CD4-positive, alpha-beta T cell (primary cell): ENCODE measurements at regions not wholly inside any gene's neighbourhood (a gene's known extent, or its start where the extent isn't known, plus 50 kb on each side); places are given as distances from the start of the nearest gene placed in this dataset.

Source experiments
- ATAC-seq: fragments of 200-7000 bp; cut with Tn5 transposase; one replicate; pipeline ENCODE4 v1.10.0; 2022; ENCODE audit warnings: mild to moderate bottlenecking; ENCODE audit not compliant: poor library complexity
- CTCF ChIA-PET: fragments of 350-600 bp; sonication (Branson Sonifier 250); formaldehyde crosslinking; loops from one replicate; lab custom pipeline; 2021; ENCODE audit warnings: antibody characterized with exemption, inconsistent platforms; lab: Charles Lee
- POLR2A ChIA-PET: fragments of 350-600 bp; sonication (Branson Sonifier 250); formaldehyde crosslinking; loops from one replicate; lab custom pipeline; 2021; ENCODE audit warnings: antibody characterized with exemption, inconsistent platforms; lab: Charles Lee
- DNase-seq, 14 experiments: peaks; one replicate each; pipeline ENCODE4 v3.0.0-alpha.2; 2013 to 2020; ENCODE audit warnings: mixed read lengths in 2 of 14
- H3K27ac ChIP-seq, 2 donors: one replicate each; pipeline versions ENCODE4 v1.5.1 to v1.7.0; 2013; ENCODE audit warnings: low read length in 2 of 2, low read depth in 1 of 2, mild to moderate bottlenecking in 1 of 2
- H3K27me3 ChIP-seq, 2 experiments: 1 replicate in 1 of 2; 2 replicates in 1 of 2; pipeline versions ENCODE4 v1.6.1 to v1.7.0; 2013; ENCODE audit warnings: low read length in 2 of 2, control low read depth in 1 of 2, mild to moderate bottlenecking in 1 of 2, moderate library complexity in 1 of 2; ENCODE audit not compliant: insufficient read depth in 2 of 2, control insufficient read depth in 1 of 2
- H3K36me3 ChIP-seq: one replicate; pipeline ENCODE4 v1.6.1; 2013; ENCODE audit warnings: low read length, control low read depth; ENCODE audit not compliant: insufficient read depth
- H3K4me1 ChIP-seq: one replicate; pipeline ENCODE4 v1.6.1; 2013; ENCODE audit warnings: low read length, control low read depth; ENCODE audit not compliant: insufficient read depth
- H3K4me3 ChIP-seq: one replicate; pipeline ENCODE4 v1.5.1; 2013; ENCODE audit warnings: mild to moderate bottlenecking, low read length, moderate library complexity
- H3K9me3 ChIP-seq, 2 experiments: 1 replicate in 1 of 2; 2 replicates in 1 of 2; pipeline versions ENCODE4 v1.6.1 to v1.7.0; 2013; ENCODE audit warnings: low read length in 2 of 2, mild to moderate bottlenecking in 2 of 2, control low read depth in 1 of 2, moderate library complexity in 1 of 2; ENCODE audit not compliant: control insufficient read depth in 1 of 2, insufficient read depth in 1 of 2
- H3K27ac Mint-ChIP-seq: one replicate; pipeline ENCODE4 v1.8.0; 2020; ENCODE audit warnings: mixed read lengths
- H3K27me3 Mint-ChIP-seq: one replicate; pipeline ENCODE4 v1.8.0; 2021; ENCODE audit warnings: mixed read lengths
- H3K36me3 Mint-ChIP-seq: one replicate; pipeline ENCODE4 v1.8.0; 2021; ENCODE audit warnings: low read depth, mixed read lengths
- H3K4me1 Mint-ChIP-seq: one replicate; pipeline ENCODE4 v1.8.0; 2021; ENCODE audit warnings: low read depth, mixed read lengths
- H3K4me3 Mint-ChIP-seq: one replicate; pipeline ENCODE4 v1.8.0; 2020; ENCODE audit warnings: mild to moderate bottlenecking, mixed read lengths
- H3K9me3 Mint-ChIP-seq: one replicate; pipeline ENCODE4 v1.8.0; 2020; ENCODE audit warnings: mixed read lengths
- intact Hi-C, 2 experiments: fragments of 100-400 bp; cut with DNase I in 1 of 2; cut with micrococcal nuclease in 1 of 2; formaldehyde crosslinking; loops; one replicate each; pipeline versions ENCODE4 v1.15.1 to v1.9.0; 2023 to 2025; cut with DNase I, micrococcal nuclease
- TF ChIP-seq, protein P1 (sequence below): fragments of 200-600 bp; IDR thresholded peaks from one replicate; pipeline ENCODE4 v1.8.0; 2022; ENCODE audit warnings: antibody characterized with exemption, mild to moderate bottlenecking

DNA sequence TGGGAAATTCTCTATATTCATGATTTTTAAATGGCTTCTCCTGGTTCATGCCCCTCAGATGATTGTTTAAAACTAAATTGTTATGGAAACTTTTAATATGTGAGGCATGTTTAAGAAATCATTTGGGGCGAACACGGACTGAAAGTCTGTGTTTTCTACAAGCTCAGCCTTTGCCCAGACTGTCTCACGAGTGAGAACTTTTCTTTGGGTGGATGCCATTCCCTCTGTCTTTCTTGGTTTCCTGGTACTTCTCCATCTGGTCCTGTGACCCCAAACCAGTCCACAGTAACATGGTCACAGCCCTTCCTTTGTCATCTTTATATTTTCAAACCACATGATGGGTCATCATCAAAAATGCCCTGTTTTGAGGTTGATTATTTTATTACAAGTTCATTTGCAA, 186.6 kb upstream of the GNPDA2 start:
- no peak overlapping the region for H3K4me3 Mint-ChIP-seq
- peaks cover 2% of the 10 kb centered on the region for H3K9me3 Mint-ChIP-seq
- CTCF ChIA-PET = no interaction called here
- Histone ChIP-seq H3K4me3 (no peak overlapping the region), H3K4me1 (no peaks in the 10 kb centered on the region), H3K27me3 (no peaks in the 10 kb centered on the region), H3K36me3 (no peaks in the 10 kb centered on the region), H3K9me3 (no peaks in the 10 kb centered on the region), H3K27ac (no peak overlapping the region)
- no peaks in the 10 kb centered on the region for H3K27me3 Mint-ChIP-seq
- intact Hi-C loops = no loop called here
- H3K27ac Mint-ChIP-seq = no peak overlapping the region
- POLR2A ChIA-PET = no interaction called here
- TF ChIP-seq, protein P1, sequence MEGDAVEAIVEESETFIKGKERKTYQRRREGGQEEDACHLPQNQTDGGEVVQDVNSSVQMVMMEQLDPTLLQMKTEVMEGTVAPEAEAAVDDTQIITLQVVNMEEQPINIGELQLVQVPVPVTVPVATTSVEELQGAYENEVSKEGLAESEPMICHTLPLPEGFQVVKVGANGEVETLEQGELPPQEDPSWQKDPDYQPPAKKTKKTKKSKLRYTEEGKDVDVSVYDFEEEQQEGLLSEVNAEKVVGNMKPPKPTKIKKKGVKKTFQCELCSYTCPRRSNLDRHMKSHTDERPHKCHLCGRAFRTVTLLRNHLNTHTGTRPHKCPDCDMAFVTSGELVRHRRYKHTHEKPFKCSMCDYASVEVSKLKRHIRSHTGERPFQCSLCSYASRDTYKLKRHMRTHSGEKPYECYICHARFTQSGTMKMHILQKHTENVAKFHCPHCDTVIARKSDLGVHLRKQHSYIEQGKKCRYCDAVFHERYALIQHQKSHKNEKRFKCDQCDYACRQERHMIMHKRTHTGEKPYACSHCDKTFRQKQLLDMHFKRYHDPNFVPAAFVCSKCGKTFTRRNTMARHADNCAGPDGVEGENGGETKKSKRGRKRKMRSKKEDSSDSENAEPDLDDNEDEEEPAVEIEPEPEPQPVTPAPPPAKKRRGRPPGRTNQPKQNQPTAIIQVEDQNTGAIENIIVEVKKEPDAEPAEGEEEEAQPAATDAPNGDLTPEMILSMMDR = no peak
- no peak for DNase-seq
- ATAC-seq = no peak
- H3K36me3 Mint-ChIP-seq = no peaks in the 10 kb centered on the region
- H3K4me1 Mint-ChIP-seq = no peaks in the 10 kb centered on the region

GRCh38 chr4:44908565-44908964, 182.2 kb upstream of the GNPDA2 start:
- Histone ChIP-seq H3K27me3 (no peaks in the 10 kb centered on the region), H3K4me1 (no peaks in the 10 kb centered on the region), H3K36me3 (no peaks in the 10 kb centered on the region), H3K4me3 (no peak overlapping the region), H3K9me3 (no peaks in the 10 kb centered on the region), H3K27ac (no peak overlapping the region)
- H3K4me1 Mint-ChIP-seq = no peaks in the 10 kb centered on the region
- CTCF ChIA-PET = no interaction called here
- H3K27me3 Mint-ChIP-seq = no peaks in the 10 kb centered on the region
- H3K27ac Mint-ChIP-seq = no peak overlapping the region
- ATAC-seq = no peak
- intact Hi-C loops = no loop called here
- H3K9me3 Mint-ChIP-seq = peaks cover 4% of the 10 kb centered on the region
- DNase-seq = no peak
- TF ChIP-seq, protein P1 = no peak
- no peaks in the 10 kb centered on the region for H3K36me3 Mint-ChIP-seq
- no peak overlapping the region for H3K4me3 Mint-ChIP-seq
- POLR2A ChIA-PET = no interaction called here

GRCh38 chr4:44872246-44872645, 145.9 kb upstream of the GNPDA2 start:
- Mint-ChIP-seq H3K4me1 (no peaks in the 10 kb centered on the region), H3K4me3 (no peak overlapping the region), H3K27me3 (peaks cover 3% of the 10 kb centered on the region), H3K36me3 (no peaks in the 10 kb centered on the region), H3K27ac (no peak overlapping the region), H3K9me3 (peaks cover 2% of the 10 kb centered on the region)
- no peak for ATAC-seq
- peaks cover 0 to 10% of the 10 kb centered on the region in 2 experiments for H3K9me3 ChIP-seq
- H3K27me3 ChIP-seq = no peaks in the 10 kb centered on the region
- H3K4me1 ChIP-seq = no peaks in the 10 kb centered on the region
- CTCF ChIA-PET = no interaction called here
- DNase-seq = no peak
- POLR2A ChIA-PET = no interaction called here
- intact Hi-C loops = no loop called here
- no peaks in the 10 kb centered on the region for H3K36me3 ChIP-seq
- H3K27ac ChIP-seq = no peak overlapping the region
- TF ChIP-seq, protein P1 = no peak
- H3K4me3 ChIP-seq = no peak overlapping the region
